HepG2 (cell line): ENCODE measurements at regions not wholly inside any gene's neighbourhood (a gene's known extent, or its start where the extent isn't known, plus 50 kb on each side); places are given as distances from the start of the nearest gene placed in this dataset.

Experiments
- ATF4 ChIP-seq, 2 experiments: fragments of 450-650 bp in 1 of 2; sonication (generic) in 1 of 2; formaldehyde crosslinking; IDR thresholded peaks; 2 replicates each; pipeline versions ENCODE4 v1.5.0 to v1.8.0; 2020 to 2022; ENCODE audit warnings: mild to moderate bottlenecking in 1 of 2, missing genetic modification reagents in 1 of 2
- MTA1 ChIP-seq: sonication (generic); formaldehyde crosslinking; IDR thresholded peaks from 2 replicates; pipeline ENCODE4 v1.4.0; 2020; ENCODE audit warnings: missing genetic modification reagents, mild to moderate bottlenecking, borderline replicate concordance
- MXI1 ChIP-seq: IDR thresholded peaks from 3 replicates; pipeline ENCODE4 v1.6.1; 2012; ENCODE audit warnings: low read depth, low read length, inconsistent platforms, borderline replicate concordance
- NBN ChIP-seq: fragments of 450-650 bp; conservative IDR thresholded peaks from 2 replicates; pipeline ENCODE4 v1.6.1; 2017
- PPARG ChIP-seq: conservative IDR thresholded peaks from 2 replicates; pipeline ENCODE4 v1.6.1; 2016; ENCODE audit warnings: missing biosample characterization, missing genetic modification reagents
- ZNF326 ChIP-seq: sonication (generic); formaldehyde crosslinking; IDR thresholded peaks from 2 replicates; pipeline ENCODE4 v1.4.0; 2020; ENCODE audit warnings: missing genetic modification reagents, borderline replicate concordance
- TF ChIP-seq, protein P1 (sequence below): sonication (generic); formaldehyde crosslinking; IDR thresholded peaks from 2 replicates; pipeline ENCODE4 v1.5.0; 2020; ENCODE audit warnings: mild to moderate bottlenecking, missing genetic modification reagents, moderate library complexity

- TF ChIP-seq MTA1 (CRISPR knock-in tag) (no peak), ZNF326 (CRISPR knock-in tag) (no peak), PPARG (CRISPR knock-in tag) (no peak), NBN (no peak), ATF4 (CRISPR knock-in tag; IDR thresholded peaks at IDR 0.05) (no peak), MXI1 (no peak)
- TF ChIP-seq, protein P1, sequence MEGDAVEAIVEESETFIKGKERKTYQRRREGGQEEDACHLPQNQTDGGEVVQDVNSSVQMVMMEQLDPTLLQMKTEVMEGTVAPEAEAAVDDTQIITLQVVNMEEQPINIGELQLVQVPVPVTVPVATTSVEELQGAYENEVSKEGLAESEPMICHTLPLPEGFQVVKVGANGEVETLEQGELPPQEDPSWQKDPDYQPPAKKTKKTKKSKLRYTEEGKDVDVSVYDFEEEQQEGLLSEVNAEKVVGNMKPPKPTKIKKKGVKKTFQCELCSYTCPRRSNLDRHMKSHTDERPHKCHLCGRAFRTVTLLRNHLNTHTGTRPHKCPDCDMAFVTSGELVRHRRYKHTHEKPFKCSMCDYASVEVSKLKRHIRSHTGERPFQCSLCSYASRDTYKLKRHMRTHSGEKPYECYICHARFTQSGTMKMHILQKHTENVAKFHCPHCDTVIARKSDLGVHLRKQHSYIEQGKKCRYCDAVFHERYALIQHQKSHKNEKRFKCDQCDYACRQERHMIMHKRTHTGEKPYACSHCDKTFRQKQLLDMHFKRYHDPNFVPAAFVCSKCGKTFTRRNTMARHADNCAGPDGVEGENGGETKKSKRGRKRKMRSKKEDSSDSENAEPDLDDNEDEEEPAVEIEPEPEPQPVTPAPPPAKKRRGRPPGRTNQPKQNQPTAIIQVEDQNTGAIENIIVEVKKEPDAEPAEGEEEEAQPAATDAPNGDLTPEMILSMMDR (CRISPR knock-in tag): no peak
Measured at GRCh38 chr1:198030682-198031081, 113.5 kb downstream of the LHX9 start.
